ENCODE measurements at regions not wholly inside any gene's neighbourhood (a gene's known extent, or its start where the extent isn't known, plus 50 kb on each side); places are given as distances from the start of the nearest gene placed in this dataset.

- no peak for FAIRE-seq
- POLR2A ChIA-PET (ENCODE audit: partially characterized antibody): no interaction called here
Measured at GRCh38 chr12:72774023-72774422, 501.9 kb downstream of the TRHDE start.

More at GRCh38 chr12:72774023-72774422, 501.9 kb downstream of the TRHDE start:
- Histone ChIP-seq H3K79me1 (ENCODE audit: low read depth, low read length) (no peaks in the 10 kb centered on the region), H2BK12ac (ENCODE audit: low read depth, low read length) (no peak overlapping the region), H3K56ac (replicated peaks; ENCODE audit: insufficient read length, low read depth, low read length) (no peak overlapping the region), H4K5ac (ENCODE audit: insufficient read length, low read depth, low read length) (no peak overlapping the region), H3K27me3 (replicated peaks in 1 of 4; ENCODE audit: control insufficient read depth in 3 of 4, extremely low read depth in 1 of 4, insufficient read depth in 3 of 4, low read length in 3 of 4) (no peaks in the 10 kb centered on the region), H3K18ac (ENCODE audit: extremely low read depth, low read length) (no peak overlapping the region), H3K27ac (ENCODE audit: low read depth, low read length) (no peak overlapping the region), H3K36me3 (ENCODE audit: control insufficient read depth in 2 of 4, insufficient read depth in 4 of 4, low read length in 3 of 4) (no peaks in the 10 kb centered on the region), H3K4me2 (ENCODE audit: insufficient read depth in 1 of 2, low read depth in 2 of 2, low read length in 2 of 2) (no peak overlapping the region), H2AFZ (ENCODE audit: low read length) (no peak overlapping the region), H3K9ac (replicated peaks in 1 of 4; ENCODE audit: extremely low read depth in 1 of 4, low read depth in 3 of 4, low read length in 3 of 4) (no peak overlapping the region), H2BK120ac (replicated peaks; ENCODE audit: low read depth, low read length) (no peak overlapping the region), H3K23ac (ENCODE audit: insufficient read length) (no peak overlapping the region), H3K4me3 (ENCODE audit: extremely low read depth in 1 of 4, insufficient read depth in 2 of 4, low read depth in 3 of 4, low read length in 4 of 4) (no peak overlapping the region), H4K91ac (replicated peaks; ENCODE audit: insufficient read length, low read length) (no peak overlapping the region), H3K14ac (ENCODE audit: insufficient read length) (no peak overlapping the region), H4K8ac (ENCODE audit: extremely low read depth, insufficient read depth, low read length) (no peak overlapping the region), H2AK5ac (ENCODE audit: low read depth, low read length) (no peak overlapping the region), H2BK15ac (ENCODE audit: low read length) (no peak overlapping the region), H3K4ac (replicated peaks; ENCODE audit: insufficient read length, low read depth, low read length) (no peak overlapping the region), H3K23me2 (ENCODE audit: low read depth, low read length) (no peaks in the 10 kb centered on the region), H3K79me2 (ENCODE audit: control insufficient read depth in 1 of 2, insufficient read depth in 2 of 2, low read length in 2 of 2) (no peaks in the 10 kb centered on the region), H2BK5ac (ENCODE audit: low read depth, low read length) (no peak overlapping the region), H4K20me1 (replicated peaks in 1 of 2; ENCODE audit: control insufficient read depth in 1 of 2, insufficient read depth in 2 of 2, low read length in 2 of 2) (no peaks in the 10 kb centered on the region), H2BK20ac (ENCODE audit: low read length) (no peak overlapping the region), H3K4me1 (replicated peaks in 1 of 4; ENCODE audit: control insufficient read depth in 3 of 4, insufficient read depth in 4 of 4, low read length in 3 of 4) (no peaks in the 10 kb centered on the region), H3K9me3 (ENCODE audit: insufficient read depth in 2 of 2, low read depth in 1 of 2, low read length in 1 of 2) (no peaks in the 10 kb centered on the region)
- DNase-seq (ENCODE audit: low read depth in 1 of 2, low spot score in 2 of 2): no peak
- no peak for TF ChIP-seq BCL11A (IDR thresholded peaks at IDR 0.05; ENCODE audit: low read depth in 2 of 2, low read length in 2 of 2)
- no peak for TF ChIP-seq YY1 (IDR thresholded peaks at IDR 0.05; ENCODE audit: low read depth, low read length)
- TF ChIP-seq SRF (IDR thresholded peaks at IDR 0.05; ENCODE audit: low read depth, low read length): no peak
- no peak for TF ChIP-seq SUZ12 (IDR thresholded peaks at IDR 0.05; ENCODE audit: low read length)
- no peak for TF ChIP-seq RBBP5 (IDR thresholded peaks at IDR 0.05; ENCODE audit: borderline replicate concordance, low read depth, low read length)
- TF ChIP-seq EGR1 (IDR thresholded peaks at IDR 0.05; ENCODE audit: borderline replicate concordance, low read depth, low read length): no peak
- no peak for TF ChIP-seq HDAC2 (IDR thresholded peaks at IDR 0.05; ENCODE audit: borderline replicate concordance in 1 of 2, low read depth in 2 of 2, low read length in 2 of 2)
- no peak for TF ChIP-seq TBP (IDR thresholded peaks at IDR 0.05; ENCODE audit: low read depth, low read length)
- no peak for TF ChIP-seq TCF12 (IDR thresholded peaks at IDR 0.05; ENCODE audit: low read depth, low read length)
- TF ChIP-seq TEAD4 (IDR thresholded peaks at IDR 0.05; ENCODE audit: low read depth, low read length): no peak
- TF ChIP-seq POLR2AphosphoS5 (IDR thresholded peaks at IDR 0.05; ENCODE audit: low read depth, low read length): no peak
- no peak for TF ChIP-seq BRCA1 (IDR thresholded peaks at IDR 0.05; ENCODE audit: low read depth, low read length)
- TF ChIP-seq GTF2F1 (IDR thresholded peaks at IDR 0.05; ENCODE audit: borderline replicate concordance, low read depth, low read length): no peak
- no peak for TF ChIP-seq RXRA (IDR thresholded peaks at IDR 0.05; ENCODE audit: insufficient read depth, low read depth, low read length)
- CTCF ChIA-PET (ENCODE audit: partially characterized antibody): interaction anchor here (0.6 kb wide), 1 partner anchor 508 kb away, joined by 6 read pairs; no protein-coding TSS in a partner anchor

Measured in H1 (cell line).